Neutrophil (primary cell): ENCODE measurements at regions not wholly inside any gene's neighbourhood (a gene's known extent, or its start where the extent isn't known, plus 50 kb on each side); places are given as distances from the start of the nearest gene placed in this dataset.
"Not testable (repeated sequence)": the region's sequence is repeated elsewhere in the genome, so short reads cannot be mapped to it uniquely, and the experiment has no call there.

ENCODE experiments used
- H3K27ac ChIP-seq: fragments of 200-600 bp; sonication (generic); 2 replicates; pipeline ENCODE4 v1.5.1; 2016; ENCODE audit warnings: mild to moderate bottlenecking, moderate library complexity
- H3K27me3 ChIP-seq: fragments of 200-600 bp; sonication (generic); 2 replicates; pipeline ENCODE4 v1.6.0; 2016; ENCODE audit warnings: mild to moderate bottlenecking
- H3K36me3 ChIP-seq: fragments of 200-600 bp; sonication (generic); 2 replicates; pipeline ENCODE4 v1.5.1; 2017
- H3K4me1 ChIP-seq, 2 experiments: fragments of 200-600 bp in 1 of 2; sonication (generic) in 1 of 2; 1 replicate in 1 of 2; 2 replicates in 1 of 2; pipeline versions ENCODE4 v1.5.1 to v1.6.1; 2013 to 2016; ENCODE audit warnings: low read depth in 1 of 2, low read length in 1 of 2, mild to moderate bottlenecking in 1 of 2, moderate library complexity in 1 of 2; ENCODE audit not compliant: control insufficient read depth in 1 of 2, insufficient read depth in 1 of 2
- H3K4me3 ChIP-seq, 2 experiments: fragments of 200-600 bp in 1 of 2; sonication (generic) in 1 of 2; 1 replicate in 1 of 2; 2 replicates in 1 of 2; pipeline ENCODE4 v1.5.1; 2013 to 2016; ENCODE audit warnings: low read depth in 1 of 2, low read length in 1 of 2, mild to moderate bottlenecking in 1 of 2, moderate library complexity in 1 of 2
- H3K9me3 ChIP-seq: fragments of 200-600 bp; sonication (generic); 2 replicates; pipeline ENCODE4 v1.5.1; 2016
- TF ChIP-seq, protein P1 (sequence below): fragments of 200-600 bp; sonication (generic); IDR thresholded peaks from 2 replicates; pipeline ENCODE4 v1.5.1; 2016; ENCODE audit warnings: antibody characterized with exemption

DNA sequence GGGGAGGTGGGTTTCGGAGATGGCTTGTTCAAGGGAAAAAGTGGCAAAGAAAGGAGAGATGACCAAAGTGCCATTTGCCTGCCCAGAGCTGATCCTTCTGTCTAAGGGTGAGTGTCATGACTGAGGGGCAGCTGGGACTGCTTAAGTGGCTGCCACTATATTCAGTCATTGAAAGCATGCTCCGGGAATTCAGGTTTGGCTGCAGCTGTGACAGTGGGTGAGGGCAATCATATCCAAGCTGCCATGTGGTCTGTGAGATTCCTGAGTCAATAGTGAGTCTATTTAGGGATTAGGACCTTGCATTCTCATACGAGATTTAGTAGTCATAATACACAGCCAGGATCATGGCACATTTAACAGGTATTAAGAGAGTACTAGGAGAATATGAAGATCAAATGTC, 138.8 kb upstream of the BANK1 start:
- TF ChIP-seq, protein P1, sequence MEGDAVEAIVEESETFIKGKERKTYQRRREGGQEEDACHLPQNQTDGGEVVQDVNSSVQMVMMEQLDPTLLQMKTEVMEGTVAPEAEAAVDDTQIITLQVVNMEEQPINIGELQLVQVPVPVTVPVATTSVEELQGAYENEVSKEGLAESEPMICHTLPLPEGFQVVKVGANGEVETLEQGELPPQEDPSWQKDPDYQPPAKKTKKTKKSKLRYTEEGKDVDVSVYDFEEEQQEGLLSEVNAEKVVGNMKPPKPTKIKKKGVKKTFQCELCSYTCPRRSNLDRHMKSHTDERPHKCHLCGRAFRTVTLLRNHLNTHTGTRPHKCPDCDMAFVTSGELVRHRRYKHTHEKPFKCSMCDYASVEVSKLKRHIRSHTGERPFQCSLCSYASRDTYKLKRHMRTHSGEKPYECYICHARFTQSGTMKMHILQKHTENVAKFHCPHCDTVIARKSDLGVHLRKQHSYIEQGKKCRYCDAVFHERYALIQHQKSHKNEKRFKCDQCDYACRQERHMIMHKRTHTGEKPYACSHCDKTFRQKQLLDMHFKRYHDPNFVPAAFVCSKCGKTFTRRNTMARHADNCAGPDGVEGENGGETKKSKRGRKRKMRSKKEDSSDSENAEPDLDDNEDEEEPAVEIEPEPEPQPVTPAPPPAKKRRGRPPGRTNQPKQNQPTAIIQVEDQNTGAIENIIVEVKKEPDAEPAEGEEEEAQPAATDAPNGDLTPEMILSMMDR = no peak

DNA sequence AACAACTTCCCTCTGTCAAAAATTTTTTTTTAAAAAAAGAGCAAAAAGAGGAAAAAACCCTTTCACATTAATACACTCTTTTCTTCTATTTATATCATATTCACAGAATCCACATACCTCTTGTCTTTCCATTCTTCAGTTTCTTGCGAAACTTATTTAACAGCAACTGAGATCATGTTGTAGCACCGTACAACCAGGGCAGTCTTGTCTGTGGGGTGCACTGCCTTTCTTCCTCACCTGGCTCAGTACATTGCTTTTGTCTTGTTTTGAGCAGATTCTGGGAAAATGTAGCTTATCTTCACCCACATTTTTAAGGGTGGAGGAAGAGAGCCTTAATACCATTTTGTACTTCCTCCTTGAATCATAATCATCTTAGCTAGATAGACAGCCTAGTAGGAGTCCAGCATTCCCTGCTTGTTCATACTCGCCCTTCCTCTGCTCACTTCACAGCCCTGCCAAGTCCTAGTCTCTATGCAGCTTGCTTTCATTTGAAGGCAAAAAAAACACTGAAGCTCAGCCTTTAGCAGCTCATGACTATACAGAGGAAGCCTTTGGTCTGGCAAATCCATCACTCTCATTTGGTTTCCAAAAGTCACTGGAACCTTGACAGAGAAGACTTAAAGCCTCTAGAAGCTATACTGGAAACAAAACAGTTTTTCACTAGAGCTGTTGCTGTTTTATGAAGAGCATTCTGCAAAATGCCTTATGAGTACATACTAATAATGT, 140.6 kb upstream of the BANK1 start:
- Histone ChIP-seq H3K27me3 (no peaks in the 10 kb centered on the region), H3K4me3 (no peak overlapping the region), H3K9me3 (no peaks in the 10 kb centered on the region), H3K36me3 (no peaks in the 10 kb centered on the region), H3K27ac (no peak overlapping the region), H3K4me1 (no peaks in the 10 kb centered on the region)
- TF ChIP-seq, protein P1 = no peak

More for the DNA sequence above, 138.8 kb upstream of the BANK1 start:
- Histone ChIP-seq H3K27me3 (no peaks in the 10 kb centered on the region), H3K4me3 (no peak overlapping the region), H3K4me1 (no peaks in the 10 kb centered on the region), H3K9me3 (no peaks in the 10 kb centered on the region), H3K27ac (no peak overlapping the region), H3K36me3 (no peaks in the 10 kb centered on the region)

DNA sequence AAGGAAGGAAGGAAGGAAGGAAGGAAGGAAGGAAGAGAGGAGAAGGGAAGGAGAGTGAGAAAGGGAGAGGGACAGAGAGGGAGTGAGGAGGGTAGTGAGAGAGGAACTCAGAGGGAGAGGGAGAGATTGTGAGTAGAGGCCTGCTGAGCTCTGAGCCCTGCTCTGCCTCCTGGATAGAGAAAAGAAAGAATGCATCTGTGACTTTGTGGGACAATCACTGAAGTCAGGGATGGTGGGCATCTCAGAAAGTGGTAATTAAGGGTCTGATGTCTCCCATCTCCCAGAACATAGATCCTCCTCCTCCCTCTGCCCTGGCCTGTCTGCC, 142.9 kb upstream of the BANK1 start:
- H3K27me3 ChIP-seq = no peaks in the 10 kb centered on the region
- no peaks in the 10 kb centered on the region for H3K4me1 ChIP-seq
- H3K4me3 ChIP-seq = no peak overlapping the region
- no peaks in the 10 kb centered on the region for H3K9me3 ChIP-seq
- H3K36me3 ChIP-seq = no peaks in the 10 kb centered on the region
- TF ChIP-seq, protein P1 = no peak
- no peak overlapping the region for H3K27ac ChIP-seq

DNA sequence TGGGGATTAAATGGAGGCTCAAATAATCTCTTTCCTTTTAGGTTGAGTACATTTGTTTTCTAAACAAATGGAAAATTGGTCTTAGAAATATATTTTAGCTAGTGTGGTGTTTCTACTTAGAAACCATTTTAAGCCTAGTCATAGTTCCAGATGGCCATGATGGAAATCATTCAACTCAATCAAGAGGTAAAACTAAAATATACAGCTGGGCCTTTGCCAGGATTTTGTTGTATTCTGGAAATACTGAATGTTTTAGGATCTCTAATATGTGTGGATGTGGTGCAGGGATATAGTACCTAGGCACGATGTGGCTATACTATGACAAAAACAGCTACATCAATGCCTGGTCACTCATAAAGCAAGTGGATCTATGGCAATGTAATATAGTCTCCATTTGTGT, 146.0 kb upstream of the BANK1 start:
- Histone ChIP-seq H3K36me3 (no peaks in the 10 kb centered on the region), H3K9me3 (no peaks in the 10 kb centered on the region), H3K4me1 (no peaks in the 10 kb centered on the region), H3K27me3 (no peaks in the 10 kb centered on the region), H3K27ac (no peak overlapping the region), H3K4me3 (no peak overlapping the region)
- TF ChIP-seq, protein P1 = no peak

DNA sequence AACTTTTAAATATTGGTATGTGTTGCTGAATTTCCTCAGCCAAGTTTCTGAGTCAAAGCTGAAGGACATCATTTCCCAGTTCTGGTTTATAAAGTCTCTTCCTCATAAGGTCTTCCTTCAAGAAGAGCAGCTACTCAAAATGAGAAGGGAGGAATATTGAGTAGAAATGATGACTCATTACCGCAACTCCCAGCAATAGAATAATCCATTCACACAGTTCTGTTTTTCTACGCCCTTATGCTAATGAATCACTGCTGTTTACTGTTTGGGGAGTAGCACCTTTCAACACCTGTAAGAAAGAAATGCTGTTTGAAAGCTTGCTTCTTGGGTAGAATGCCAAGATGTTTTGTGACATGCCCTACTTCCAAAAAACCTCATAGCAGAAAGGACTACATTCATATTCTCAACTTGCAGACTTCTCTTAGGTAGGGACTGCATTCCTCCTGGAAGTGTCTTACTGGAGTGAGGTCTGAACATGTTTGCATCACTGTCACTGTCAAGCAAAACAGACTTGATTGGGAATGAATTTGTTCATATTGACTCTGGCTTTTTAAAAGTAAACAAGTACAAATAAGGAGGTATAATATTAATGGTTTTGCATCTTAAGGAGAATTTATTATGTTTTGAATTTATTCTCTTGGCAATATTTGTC, 147.2 kb upstream of the BANK1 start:
- Histone ChIP-seq H3K27ac (no peak overlapping the region), H3K4me1 (no peaks in the 10 kb centered on the region), H3K9me3 (no peaks in the 10 kb centered on the region), H3K36me3 (no peaks in the 10 kb centered on the region), H3K4me3 (no peak overlapping the region), H3K27me3 (no peaks in the 10 kb centered on the region)
- TF ChIP-seq, protein P1 = no peak

DNA sequence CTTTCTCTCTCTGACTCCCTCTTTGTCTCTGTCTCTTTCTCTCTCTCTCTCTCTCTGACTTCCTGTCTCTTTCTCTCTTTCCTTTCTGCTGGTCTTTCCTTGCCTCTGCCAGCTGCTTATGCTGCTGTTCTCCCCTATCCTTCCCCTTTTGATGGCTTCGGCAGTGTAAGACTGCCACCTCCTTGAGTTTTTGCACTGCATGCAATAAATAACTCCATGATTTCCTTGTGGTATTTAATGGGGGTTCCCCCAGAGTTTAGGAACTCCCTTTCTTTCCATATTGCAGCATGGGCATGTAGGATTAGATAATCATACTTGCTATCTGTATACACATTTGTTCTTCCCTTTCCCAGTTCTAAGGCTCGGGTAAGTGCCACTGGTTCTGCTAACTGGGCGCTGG, 157.8 kb upstream of the BANK1 start:
- not testable (repeated sequence) for H3K4me1 ChIP-seq, H3K36me3 ChIP-seq, H3K9me3 ChIP-seq, H3K4me3 ChIP-seq, H3K27me3 ChIP-seq, H3K27ac ChIP-seq
